ENCODE measurements at regions not wholly inside any gene's neighbourhood (a gene's known extent, or its start where the extent isn't known, plus 50 kb on each side); places are given as distances from the start of the nearest gene placed in this dataset.

GRCh38 chr10:128474571-128474970 lies 348.3 kb upstream of the MKI67 start:
- Histone ChIP-seq H3K4me2 (ENCODE audit: low read length) (no peak overlapping the region), H3K79me2 (ENCODE audit: low read length) (no peaks in the 10 kb centered on the region), H2AFZ (ENCODE audit: low read length) (no peak overlapping the region), H3K4me3 (ENCODE audit: low read length) (no peak overlapping the region), H3K9me2 (replicated peaks; ENCODE audit: low read length) (no peaks in the 10 kb centered on the region), H3K27me3 (ENCODE audit: low read length) (no peaks in the 10 kb centered on the region), H3K9ac (ENCODE audit: low read length) (no peak overlapping the region), H3K27ac (ENCODE audit: low read length) (no peak overlapping the region), H3K36me3 (ENCODE audit: low read depth, low read length) (no peaks in the 10 kb centered on the region), H3F3A (ENCODE audit: low read length, unreplicated experiment) (no peaks in the 10 kb centered on the region), H4K20me1 (ENCODE audit: low read length) (no peaks in the 10 kb centered on the region), H3K4me1 (ENCODE audit: insufficient read depth, low read length) (no peaks in the 10 kb centered on the region), H3K9me3 (ENCODE audit: low read length) (no peaks in the 10 kb centered on the region)
- ChIA-PET POLR2A (ENCODE audit: unreplicated experiment) (no interaction called here), CTCF (no interaction called here)
- ATAC-seq, result no peak
- intact Hi-C loops (cut with micrococcal nuclease), result no loop called here
- no peak for DNase-seq
- no peak for TF ChIP-seq EZH2phosphoT487 (IDR thresholded peaks at IDR 0.05; ENCODE audit: borderline replicate concordance, low read length)
- TF ChIP-seq, protein P1, sequence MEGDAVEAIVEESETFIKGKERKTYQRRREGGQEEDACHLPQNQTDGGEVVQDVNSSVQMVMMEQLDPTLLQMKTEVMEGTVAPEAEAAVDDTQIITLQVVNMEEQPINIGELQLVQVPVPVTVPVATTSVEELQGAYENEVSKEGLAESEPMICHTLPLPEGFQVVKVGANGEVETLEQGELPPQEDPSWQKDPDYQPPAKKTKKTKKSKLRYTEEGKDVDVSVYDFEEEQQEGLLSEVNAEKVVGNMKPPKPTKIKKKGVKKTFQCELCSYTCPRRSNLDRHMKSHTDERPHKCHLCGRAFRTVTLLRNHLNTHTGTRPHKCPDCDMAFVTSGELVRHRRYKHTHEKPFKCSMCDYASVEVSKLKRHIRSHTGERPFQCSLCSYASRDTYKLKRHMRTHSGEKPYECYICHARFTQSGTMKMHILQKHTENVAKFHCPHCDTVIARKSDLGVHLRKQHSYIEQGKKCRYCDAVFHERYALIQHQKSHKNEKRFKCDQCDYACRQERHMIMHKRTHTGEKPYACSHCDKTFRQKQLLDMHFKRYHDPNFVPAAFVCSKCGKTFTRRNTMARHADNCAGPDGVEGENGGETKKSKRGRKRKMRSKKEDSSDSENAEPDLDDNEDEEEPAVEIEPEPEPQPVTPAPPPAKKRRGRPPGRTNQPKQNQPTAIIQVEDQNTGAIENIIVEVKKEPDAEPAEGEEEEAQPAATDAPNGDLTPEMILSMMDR (conservative IDR thresholded peaks at IDR 0.05; ENCODE audit: low read depth, low read length), result no peak
- TF ChIP-seq EZH2 (IDR thresholded peaks at IDR 0.05; ENCODE audit: low read length, unreplicated experiment), result no peak
- no TSS peak for BruUV-seq (replicated peaks)

DNA sequence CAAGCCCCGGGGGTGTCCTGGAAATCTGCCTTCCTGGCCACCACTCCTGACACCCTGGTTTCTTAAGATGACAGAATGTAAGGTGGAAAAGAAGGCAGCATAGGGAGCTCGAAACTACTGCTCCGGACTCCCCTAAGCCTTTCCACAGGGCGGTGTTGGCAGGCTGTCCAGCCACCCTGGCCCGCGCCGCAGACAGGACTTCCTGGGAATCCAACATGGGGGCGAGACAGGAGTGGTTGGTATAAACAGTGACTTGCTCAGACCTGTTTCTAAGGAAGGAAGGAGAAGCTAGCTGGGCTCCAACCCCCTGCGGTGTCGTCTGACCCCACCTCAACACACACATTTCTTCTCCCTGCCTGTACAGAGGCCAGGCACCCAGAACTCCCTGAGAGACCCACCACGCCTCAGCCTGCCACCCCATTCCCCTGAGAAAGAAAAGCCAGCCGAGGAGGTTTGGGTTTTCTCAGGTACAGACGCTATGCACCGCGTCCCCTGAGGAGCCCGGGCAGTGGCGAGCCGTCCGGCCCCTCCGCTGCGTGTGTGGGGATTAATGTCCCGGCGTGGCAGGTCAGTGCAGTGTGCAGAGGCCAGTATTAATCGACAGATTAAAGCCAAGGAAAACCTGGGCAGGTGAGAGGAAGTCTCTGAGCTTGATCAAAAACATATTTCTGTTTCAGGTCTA lies 349.6 kb upstream of the MKI67 start:
- no peaks in the 10 kb centered on the region for H4K20me1 ChIP-seq (ENCODE audit: low read length)
- H3K9ac ChIP-seq (ENCODE audit: low read length), result no peak overlapping the region
- no TSS peak for BruUV-seq (replicated peaks)
- H3K27ac ChIP-seq (ENCODE audit: low read length), result no peak overlapping the region
- no peaks in the 10 kb centered on the region for H3K9me3 ChIP-seq (ENCODE audit: low read length)
- no peak overlapping the region for H3K4me2 ChIP-seq (ENCODE audit: low read length)
- H3F3A ChIP-seq (ENCODE audit: low read length, unreplicated experiment), result no peaks in the 10 kb centered on the region
- no peaks in the 10 kb centered on the region for H3K9me2 ChIP-seq (replicated peaks; ENCODE audit: low read length)
- H3K4me1 ChIP-seq (ENCODE audit: insufficient read depth, low read length), result no peaks in the 10 kb centered on the region
- CTCF ChIA-PET, result no interaction called here
- no peaks in the 10 kb centered on the region for H3K36me3 ChIP-seq (ENCODE audit: low read depth, low read length)
- intact Hi-C loops (cut with micrococcal nuclease), result no loop called here
- ATAC-seq, result no peak
- H2AFZ ChIP-seq (ENCODE audit: low read length), result no peak overlapping the region
- POLR2A ChIA-PET (ENCODE audit: unreplicated experiment), result no interaction called here
- no peaks in the 10 kb centered on the region for H3K79me2 ChIP-seq (ENCODE audit: low read length)
- no peak for TF ChIP-seq EZH2phosphoT487 (IDR thresholded peaks at IDR 0.05; ENCODE audit: borderline replicate concordance, low read length)
- TF ChIP-seq, protein P1 (conservative IDR thresholded peaks at IDR 0.05; ENCODE audit: low read depth, low read length), result no peak
- TF ChIP-seq EZH2 (IDR thresholded peaks at IDR 0.05; ENCODE audit: low read length, unreplicated experiment), result no peak
- no peak for DNase-seq
- H3K27me3 ChIP-seq (ENCODE audit: low read length), result no peaks in the 10 kb centered on the region
- H3K4me3 ChIP-seq (ENCODE audit: low read length), result no peak overlapping the region

- no peaks in the 10 kb centered on the region for H3K79me2 ChIP-seq (ENCODE audit: low read length)
- H3F3A ChIP-seq (ENCODE audit: low read length, unreplicated experiment), result no peaks in the 10 kb centered on the region
- intact Hi-C loops (cut with micrococcal nuclease), result no loop called here
- no peaks in the 10 kb centered on the region for H3K9me3 ChIP-seq (ENCODE audit: low read length)
- ChIA-PET POLR2A (ENCODE audit: unreplicated experiment) (no interaction called here), CTCF (no interaction called here)
- H3K9me2 ChIP-seq (replicated peaks; ENCODE audit: low read length), result no peaks in the 10 kb centered on the region
- H3K36me3 ChIP-seq (ENCODE audit: low read depth, low read length), result no peaks in the 10 kb centered on the region
- no peak overlapping the region for H3K9ac ChIP-seq (ENCODE audit: low read length)
- H3K4me1 ChIP-seq (ENCODE audit: insufficient read depth, low read length), result no peaks in the 10 kb centered on the region
- H3K4me2 ChIP-seq (ENCODE audit: low read length), result no peak overlapping the region
- H2AFZ ChIP-seq (ENCODE audit: low read length), result no peak overlapping the region
- BruUV-seq (replicated peaks), result no TSS peak
- DNase-seq, result no peak
- H3K27me3 ChIP-seq (ENCODE audit: low read length), result peaks cover 3% of the 10 kb centered on the region; the same call in 1 of the 2 replicates
- ATAC-seq, result no peak
- H3K27ac ChIP-seq (ENCODE audit: low read length), result no peak overlapping the region
- no peak for TF ChIP-seq EZH2phosphoT487 (IDR thresholded peaks at IDR 0.05; ENCODE audit: borderline replicate concordance, low read length)
- TF ChIP-seq, protein P1 (conservative IDR thresholded peaks at IDR 0.05; ENCODE audit: low read depth, low read length), result no peak
- TF ChIP-seq EZH2 (IDR thresholded peaks at IDR 0.05; ENCODE audit: low read length, unreplicated experiment), result no peak
- H4K20me1 ChIP-seq (ENCODE audit: low read length), result no peaks in the 10 kb centered on the region
- no peak overlapping the region for H3K4me3 ChIP-seq (ENCODE audit: low read length)
These were observed 350.1 kb upstream of the MKI67 start for GRCh38 chr10:128476368-128476725.

Data from PC-3 (cell line).